ENCODE measurements at regions not wholly inside any gene's neighbourhood (a gene's known extent, or its start where the extent isn't known, plus 50 kb on each side); places are given as distances from the start of the nearest gene placed in this dataset.

- Histone ChIP-seq H3K36me3 (ENCODE audit: control insufficient read depth, insufficient read depth, low read length) (no peaks in the 10 kb centered on the region), H3K27me3 (ENCODE audit: control insufficient read depth, insufficient read depth, low read length) (no peaks in the 10 kb centered on the region), H3K4me3 (ENCODE audit: low read depth, low read length) (no peak overlapping the region)
- DNase-seq (ENCODE audit: low read depth): no peak
- no peak for TF ChIP-seq CTCF (IDR thresholded peaks at IDR 0.05; ENCODE audit: insufficient read depth, low read length, poor library complexity, severe bottlenecking)
Measured at GRCh38 chr1:219692981-219693380, 80.1 kb upstream of the ZC3H11B start.

GRCh38 chr1:219689774-219690173 is 76.9 kb upstream of the ZC3H11B start:
- Histone ChIP-seq H3K36me3 (ENCODE audit: control insufficient read depth, insufficient read depth, low read length) (no peaks in the 10 kb centered on the region), H3K4me3 (ENCODE audit: low read depth, low read length) (no peak overlapping the region), H3K27me3 (ENCODE audit: control insufficient read depth, insufficient read depth, low read length) (no peaks in the 10 kb centered on the region)
- no peak for DNase-seq (ENCODE audit: low read depth)
- TF ChIP-seq CTCF (IDR thresholded peaks at IDR 0.05; ENCODE audit: insufficient read depth, low read length, poor library complexity, severe bottlenecking): no peak

- H3K4me3 ChIP-seq (ENCODE audit: low read depth, low read length): no peak overlapping the region
- no peaks in the 10 kb centered on the region for H3K27me3 ChIP-seq (ENCODE audit: control insufficient read depth, insufficient read depth, low read length)
- no peak for TF ChIP-seq CTCF (IDR thresholded peaks at IDR 0.05; ENCODE audit: insufficient read depth, low read length, poor library complexity, severe bottlenecking)
- H3K36me3 ChIP-seq (ENCODE audit: control insufficient read depth, insufficient read depth, low read length): no peaks in the 10 kb centered on the region
- no peak for DNase-seq (ENCODE audit: low read depth)
Measured at GRCh38 chr1:219687779-219688178, 74.9 kb upstream of the ZC3H11B start.

- DNase-seq (ENCODE audit: low read depth): no peak
- Histone ChIP-seq H3K36me3 (ENCODE audit: control insufficient read depth, insufficient read depth, low read length) (no peaks in the 10 kb centered on the region), H3K27me3 (ENCODE audit: control insufficient read depth, insufficient read depth, low read length) (no peaks in the 10 kb centered on the region), H3K4me3 (ENCODE audit: low read depth, low read length) (no peak overlapping the region)
- no peak for TF ChIP-seq CTCF (IDR thresholded peaks at IDR 0.05; ENCODE audit: insufficient read depth, low read length, poor library complexity, severe bottlenecking)
Measured at GRCh38 chr1:219686171-219686570, 73.3 kb upstream of the ZC3H11B start.

- no peaks in the 10 kb centered on the region for H3K27me3 ChIP-seq (ENCODE audit: control insufficient read depth, insufficient read depth, low read length)
- TF ChIP-seq CTCF (IDR thresholded peaks at IDR 0.05; ENCODE audit: insufficient read depth, low read length, poor library complexity, severe bottlenecking): no peak
- DNase-seq (ENCODE audit: low read depth): no peak
- no peak overlapping the region for H3K4me3 ChIP-seq (ENCODE audit: low read depth, low read length)
- H3K36me3 ChIP-seq (ENCODE audit: control insufficient read depth, insufficient read depth, low read length): no peaks in the 10 kb centered on the region
Measured at GRCh38 chr1:219682788-219683187, 69.9 kb upstream of the ZC3H11B start.

GRCh38 chr1:219681876-219682275 is 69.0 kb upstream of the ZC3H11B start:
- no peak for TF ChIP-seq CTCF (IDR thresholded peaks at IDR 0.05; ENCODE audit: insufficient read depth, low read length, poor library complexity, severe bottlenecking)
- DNase-seq (ENCODE audit: low read depth): no peak
- H3K36me3 ChIP-seq (ENCODE audit: control insufficient read depth, insufficient read depth, low read length): no peaks in the 10 kb centered on the region
- no peak overlapping the region for H3K4me3 ChIP-seq (ENCODE audit: low read depth, low read length)
- no peaks in the 10 kb centered on the region for H3K27me3 ChIP-seq (ENCODE audit: control insufficient read depth, insufficient read depth, low read length)
